ENCODE measurements at regions not wholly inside any gene's neighbourhood (a gene's known extent, or its start where the extent isn't known, plus 50 kb on each side); places are given as distances from the start of the nearest gene placed in this dataset.

DNA sequence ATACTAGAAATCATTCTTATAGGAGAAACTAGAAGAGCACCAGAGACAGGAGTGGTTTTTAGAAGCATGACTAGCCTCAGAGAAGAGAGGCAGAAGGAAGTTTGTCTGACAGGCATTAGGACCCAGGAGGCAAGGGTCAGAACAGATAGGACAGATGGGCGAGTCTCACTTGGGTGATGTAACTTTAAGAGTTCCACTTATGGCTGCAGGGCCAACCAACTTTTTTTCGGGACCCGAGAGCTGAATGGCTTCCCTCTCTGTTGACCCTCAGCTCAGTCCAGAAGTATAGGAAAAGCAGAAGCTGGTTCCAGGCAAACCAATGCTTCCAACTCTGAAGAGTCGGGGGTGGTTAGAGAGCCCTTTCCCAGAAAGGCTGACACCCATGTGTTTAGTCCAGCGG lies 136.6 kb upstream of the SETMAR start:
- TF ChIP-seq EZH2 (IDR thresholded peaks at IDR 0.05): no peak
- TF ChIP-seq POLR2AphosphoS5 (IDR thresholded peaks at IDR 0.05; ENCODE audit: borderline replicate concordance, low read depth, low read length): no peak
- TF ChIP-seq FOXP2 (optimal IDR thresholded peaks at IDR 0.05; ENCODE audit: control extremely low read depth, extremely low read length, insufficient read depth): no peak
